MCF 10A (cell line): ENCODE measurements at regions not wholly inside any gene's neighbourhood (a gene's known extent, or its start where the extent isn't known, plus 50 kb on each side); places are given as distances from the start of the nearest gene placed in this dataset.

Experiments used
- BruUV-seq: library from RNA; stranded (reverse); fragments of 400-500 nt; replicated peaks from 2 replicates; lab custom pipeline; 2021; lab: Mats Ljungman, UMichigan
- CTCF ChIA-PET: fragments of 300-600 bp; sonication (Branson Sonifier 250); formaldehyde crosslinking; extraction: SDS; loops from one replicate; lab custom pipeline; 2021; ENCODE audit warnings: antibody characterized with exemption, inconsistent platforms; lab: Yijun Ruan, JAX
- POLR2A ChIA-PET: fragments of 300-600, 350-650 bp; sonication (Branson Sonifier 250); formaldehyde crosslinking; extraction: SDS; loops from one replicate; lab custom pipeline; 2020; ENCODE audit warnings: antibody characterized with exemption, inconsistent platforms; lab: Yijun Ruan, JAX
- DNase-seq: peaks from one replicate; pipeline ENCODE4 v3.0.0-alpha.2; 2018; ENCODE audit not compliant: unreplicated experiment
- H3K27ac Mint-ChIP-seq: one replicate; pipeline ENCODE4 v1.8.0; 2022; ENCODE audit warnings: mild to moderate bottlenecking, low read depth, mixed read lengths; ENCODE audit not compliant: unreplicated experiment
- H3K27me3 Mint-ChIP-seq: one replicate; pipeline ENCODE4 v1.8.0; 2022; ENCODE audit warnings: mixed read lengths; ENCODE audit not compliant: insufficient read depth, unreplicated experiment
- H3K36me3 Mint-ChIP-seq: one replicate; pipeline ENCODE4 v1.8.0; 2022; ENCODE audit warnings: mild to moderate bottlenecking, moderate library complexity, mixed read lengths; ENCODE audit not compliant: insufficient read depth, unreplicated experiment
- H3K4me1 Mint-ChIP-seq: one replicate; pipeline ENCODE4 v1.8.0; 2022; ENCODE audit warnings: mixed read lengths; ENCODE audit not compliant: insufficient read depth, unreplicated experiment
- H3K4me3 Mint-ChIP-seq: one replicate; pipeline ENCODE4 v1.8.0; 2022; ENCODE audit warnings: mild to moderate bottlenecking, moderate library complexity, mixed read lengths; ENCODE audit not compliant: unreplicated experiment
- H3K9me3 Mint-ChIP-seq: one replicate; pipeline ENCODE4 v1.8.0; 2022; ENCODE audit warnings: mixed read lengths; ENCODE audit not compliant: unreplicated experiment
- CTCF ChIP-seq: fragments of 200-600 bp; IDR thresholded peaks from one replicate; pipeline ENCODE4 v1.8.0; 2022; ENCODE audit warnings: antibody characterized with exemption, mild to moderate bottlenecking; ENCODE audit not compliant: unreplicated experiment
- intact Hi-C: fragments of 100-400 bp; cut with micrococcal nuclease; formaldehyde crosslinking; loops from 2 replicates; pipeline ENCODE4 v1.14.1; 2022

GRCh38 chr2:83744855-83745254 is 714.2 kb downstream of the SUCLG1 start:
- Mint-ChIP-seq H3K9me3 (peaks cover 20% of the 10 kb centered on the region), H3K4me3 (no peak overlapping the region), H3K4me1 (peaks cover 13% of the 10 kb centered on the region), H3K36me3 (no peaks in the 10 kb centered on the region), H3K27ac (peak overlapping the region; percentile 68), H3K27me3 (no peaks in the 10 kb centered on the region)
- TF ChIP-seq CTCF: no peak
- ChIA-PET CTCF (interaction anchor here (0.6 to 1.4 kb wide), 4 partner anchors 29 to 471 kb away, joined by 3 to 4 read pairs (median 3); no protein-coding TSS in a partner anchor), POLR2A (interaction anchor here (0.6 kb wide), 1 partner anchor 55 kb away, joined by 3 read pairs; no protein-coding TSS in a partner anchor)
- BruUV-seq: no TSS peak
- DNase-seq: no peak
- intact Hi-C loops: loop anchor here (10.0 kb wide), 1 partner anchor 170 kb away; no protein-coding TSS in a partner anchor

- H3K36me3 Mint-ChIP-seq: no peaks in the 10 kb centered on the region
- no peak overlapping the region for H3K4me3 Mint-ChIP-seq
- CTCF ChIA-PET: interaction anchor here (0.6 to 1.9 kb wide), 21 partner anchors 9 to 1733 kb away, joined by 3 to 10 read pairs (median 4); no protein-coding TSS in a partner anchor
- peaks cover 13% of the 10 kb centered on the region for H3K4me1 Mint-ChIP-seq
- POLR2A ChIA-PET: interaction anchor here (0.5 to 1.5 kb wide), 5 partner anchors 12 to 1494 kb away, joined by 3 to 6 read pairs (median 4); no protein-coding TSS in a partner anchor
- peak overlapping the region; percentile 80 for H3K27ac Mint-ChIP-seq
- peaks cover 20% of the 10 kb centered on the region for H3K9me3 Mint-ChIP-seq
- DNase-seq: peak; percentile 94
- TF ChIP-seq CTCF: peak; percentile 21
- no TSS peak for BruUV-seq
- H3K27me3 Mint-ChIP-seq: no peaks in the 10 kb centered on the region
- intact Hi-C loops: loop anchor here (10.0 kb wide), 1 partner anchor 167 kb away; no protein-coding TSS in a partner anchor
Measured at GRCh38 chr2:83742117-83742782, 716.8 kb downstream of the SUCLG1 start.

- H3K4me1 Mint-ChIP-seq: peaks cover 8% of the 10 kb centered on the region
- no peaks in the 10 kb centered on the region for H3K27me3 Mint-ChIP-seq
- H3K4me3 Mint-ChIP-seq: no peak overlapping the region
- CTCF ChIA-PET: interaction anchor here (0.6 to 1.8 kb wide), 5 partner anchors 9 to 1000 kb away, joined by 3 to 7 read pairs (median 3); no protein-coding TSS in a partner anchor
- no peaks in the 10 kb centered on the region for H3K9me3 Mint-ChIP-seq
- H3K36me3 Mint-ChIP-seq: no peaks in the 10 kb centered on the region
- peak; percentile 49 for DNase-seq
- BruUV-seq: no TSS peak
- intact Hi-C loops: no loop called here
- POLR2A ChIA-PET: interaction anchor here (1.1 to 1.3 kb wide), 2 partner anchors 9 to 12 kb away, joined by 4 to 6 read pairs; no protein-coding TSS in a partner anchor
- TF ChIP-seq CTCF: no peak
- H3K27ac Mint-ChIP-seq: no peak overlapping the region
Measured at GRCh38 chr2:83730223-83730622, 728.9 kb downstream of the SUCLG1 start.

GRCh38 chr2:83725735-83726134 is 733.3 kb downstream of the SUCLG1 start:
- intact Hi-C loops: no loop called here
- Mint-ChIP-seq H3K9me3 (no peaks in the 10 kb centered on the region), H3K36me3 (no peaks in the 10 kb centered on the region), H3K4me3 (no peak overlapping the region), H3K27me3 (no peaks in the 10 kb centered on the region), H3K27ac (no peak overlapping the region), H3K4me1 (peaks cover 8% of the 10 kb centered on the region)
- CTCF ChIA-PET: no interaction called here
- POLR2A ChIA-PET: no interaction called here
- no peak for DNase-seq
- BruUV-seq: no TSS peak
- TF ChIP-seq CTCF: no peak
